OCI-LY3 (cell line): ENCODE measurements at regions not wholly inside any gene's neighbourhood (a gene's known extent, or its start where the extent isn't known, plus 50 kb on each side); places are given as distances from the start of the nearest gene placed in this dataset.
"Not testable (repeated sequence)": the region's sequence is repeated elsewhere in the genome, so short reads cannot be mapped to it uniquely, and the experiment has no call there.

Experiments used
- H2AFZ ChIP-seq: fragments of 200-600, 300-600 bp; shearing (Covaris generic); 2 replicates; pipeline ENCODE4 v1.6.0; 2014; ENCODE audit warnings: antibody characterized with exemption, low read depth, low read length
- H3K27ac ChIP-seq: fragments of 200-600, 300-600 bp; sonication (generic); 2 replicates; pipeline ENCODE4 v1.5.1; 2014; ENCODE audit warnings: mild to moderate bottlenecking, low read length, moderate library complexity, mixed read lengths
- H3K27me3 ChIP-seq: fragments of 200-600, 300-600 bp; sonication (generic); 2 replicates; pipeline ENCODE4 v1.6.1; 2014; ENCODE audit warnings: low read depth, low read length, mixed read lengths
- H3K36me3 ChIP-seq: fragments of 200-600, 300-600 bp; sonication (generic); replicated peaks from 2 replicates; pipeline ENCODE3; 2014; ENCODE audit warnings: low read depth, low read length, mixed read lengths
- H3K4me1 ChIP-seq: fragments of 300-600, 200-600 bp; sonication (generic); 2 replicates; pipeline ENCODE4 v1.6.1; 2014; ENCODE audit warnings: low read length, mixed read lengths
- H3K4me2 ChIP-seq: fragments of 200-600, 300-600 bp; sonication (generic); 2 replicates; pipeline ENCODE4 v1.6.1; 2014; ENCODE audit warnings: low read length, mixed read lengths
- H3K4me3 ChIP-seq: fragments of 300-600, 200-600 bp; sonication (generic); 2 replicates; pipeline ENCODE4 v1.5.1; 2014; ENCODE audit warnings: antibody characterized with exemption, mild to moderate bottlenecking, low read length, moderate library complexity
- H3K79me2 ChIP-seq: fragments of 300-600, 200-600 bp; shearing (Covaris generic); 2 replicates; pipeline ENCODE4 v1.6.1; 2014; ENCODE audit warnings: mild to moderate bottlenecking, low read length, mixed read lengths
- H3K9ac ChIP-seq: fragments of 300-600, 200-600 bp; shearing (Covaris generic); 2 replicates; pipeline ENCODE4 v1.6.0; 2014; ENCODE audit warnings: mild to moderate bottlenecking, low read length, moderate library complexity
- H3K9me3 ChIP-seq: fragments of 200-600, 300-600 bp; shearing (Covaris generic); 2 replicates; pipeline ENCODE4 v1.6.1; 2014; ENCODE audit warnings: low read length, mixed read lengths; ENCODE audit not compliant: insufficient read depth
- H4K20me1 ChIP-seq: fragments of 200-600, 300-600 bp; sonication (generic); 2 replicates; pipeline ENCODE4 v1.6.1; 2016; ENCODE audit warnings: low read length, mixed read lengths; ENCODE audit not compliant: insufficient read depth
- EZH2phosphoT487 ChIP-seq: fragments of 200-600 bp; shearing (Covaris generic); IDR thresholded peaks from 2 replicates; pipeline ENCODE4 v1.6.1; 2018; ENCODE audit warnings: antibody characterized with exemption, mixed run types, low read depth
- TF ChIP-seq, protein P1 (sequence below): fragments of 200-600, 300-600 bp; sonication (generic); IDR thresholded peaks from 2 replicates; pipeline ENCODE4 v1.5.1; 2014; ENCODE audit warnings: antibody characterized with exemption, low read length, low read depth

DNA sequence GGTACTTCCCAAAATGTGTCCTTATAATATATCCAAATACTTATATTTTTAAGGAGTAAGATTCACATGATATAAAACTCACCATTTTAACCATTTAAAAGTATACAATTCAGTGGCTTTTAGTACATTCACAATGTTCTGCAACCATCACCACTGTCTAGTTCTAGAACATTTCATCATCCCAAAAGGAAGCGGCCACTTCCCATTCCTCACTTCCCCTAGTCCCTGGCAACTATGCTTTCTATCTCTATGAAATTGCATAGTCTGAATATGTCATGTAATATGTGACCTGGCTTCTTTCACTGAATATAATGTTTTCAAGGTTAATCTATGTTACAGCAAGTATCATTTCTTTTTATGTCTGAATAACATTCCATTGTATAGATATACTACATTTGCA lies 615.1 kb upstream of the SGCD start:
- H3K4me2 ChIP-seq, result no peak overlapping the region
- no peaks in the 10 kb centered on the region for H3K27me3 ChIP-seq
- H2AFZ ChIP-seq, result no peak overlapping the region

DNA sequence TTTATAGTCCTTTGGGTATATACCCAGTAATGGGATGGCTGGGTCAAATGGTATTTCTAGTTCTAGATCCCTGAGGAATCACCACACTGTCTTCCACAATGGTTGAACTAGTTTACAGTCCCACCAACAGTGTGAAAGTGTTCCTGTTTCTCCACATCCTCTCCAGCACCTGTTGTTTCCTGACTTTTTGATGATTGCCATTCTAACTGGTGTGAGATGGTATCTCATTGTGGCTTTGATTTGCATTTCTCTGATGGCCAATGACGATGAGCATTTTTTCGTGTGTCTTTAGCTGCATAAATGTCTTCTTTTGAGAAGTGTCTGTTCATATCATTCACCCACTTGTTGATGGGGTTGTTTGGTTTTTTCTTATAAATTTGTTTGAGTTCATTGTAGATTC lies 612.5 kb upstream of the SGCD start:
- H3K4me2 ChIP-seq, H3K36me3 ChIP-seq, H3K9me3 ChIP-seq, H3K79me2 ChIP-seq, H3K9ac ChIP-seq, H2AFZ ChIP-seq, H3K4me1 ChIP-seq, H4K20me1 ChIP-seq, H3K4me3 ChIP-seq, H3K27ac ChIP-seq, H3K27me3 ChIP-seq: not testable (repeated sequence)

More for the DNA sequence above, 615.1 kb upstream of the SGCD start:
- Histone ChIP-seq H3K9ac (no peak overlapping the region), H3K9me3 (no peaks in the 10 kb centered on the region), H3K4me1 (no peaks in the 10 kb centered on the region), H3K4me3 (no peak overlapping the region), H3K36me3 (no peaks in the 10 kb centered on the region), H3K79me2 (no peaks in the 10 kb centered on the region), H4K20me1 (no peaks in the 10 kb centered on the region), H3K27ac (no peak overlapping the region)
- TF ChIP-seq, protein P1, sequence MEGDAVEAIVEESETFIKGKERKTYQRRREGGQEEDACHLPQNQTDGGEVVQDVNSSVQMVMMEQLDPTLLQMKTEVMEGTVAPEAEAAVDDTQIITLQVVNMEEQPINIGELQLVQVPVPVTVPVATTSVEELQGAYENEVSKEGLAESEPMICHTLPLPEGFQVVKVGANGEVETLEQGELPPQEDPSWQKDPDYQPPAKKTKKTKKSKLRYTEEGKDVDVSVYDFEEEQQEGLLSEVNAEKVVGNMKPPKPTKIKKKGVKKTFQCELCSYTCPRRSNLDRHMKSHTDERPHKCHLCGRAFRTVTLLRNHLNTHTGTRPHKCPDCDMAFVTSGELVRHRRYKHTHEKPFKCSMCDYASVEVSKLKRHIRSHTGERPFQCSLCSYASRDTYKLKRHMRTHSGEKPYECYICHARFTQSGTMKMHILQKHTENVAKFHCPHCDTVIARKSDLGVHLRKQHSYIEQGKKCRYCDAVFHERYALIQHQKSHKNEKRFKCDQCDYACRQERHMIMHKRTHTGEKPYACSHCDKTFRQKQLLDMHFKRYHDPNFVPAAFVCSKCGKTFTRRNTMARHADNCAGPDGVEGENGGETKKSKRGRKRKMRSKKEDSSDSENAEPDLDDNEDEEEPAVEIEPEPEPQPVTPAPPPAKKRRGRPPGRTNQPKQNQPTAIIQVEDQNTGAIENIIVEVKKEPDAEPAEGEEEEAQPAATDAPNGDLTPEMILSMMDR, result no peak

DNA sequence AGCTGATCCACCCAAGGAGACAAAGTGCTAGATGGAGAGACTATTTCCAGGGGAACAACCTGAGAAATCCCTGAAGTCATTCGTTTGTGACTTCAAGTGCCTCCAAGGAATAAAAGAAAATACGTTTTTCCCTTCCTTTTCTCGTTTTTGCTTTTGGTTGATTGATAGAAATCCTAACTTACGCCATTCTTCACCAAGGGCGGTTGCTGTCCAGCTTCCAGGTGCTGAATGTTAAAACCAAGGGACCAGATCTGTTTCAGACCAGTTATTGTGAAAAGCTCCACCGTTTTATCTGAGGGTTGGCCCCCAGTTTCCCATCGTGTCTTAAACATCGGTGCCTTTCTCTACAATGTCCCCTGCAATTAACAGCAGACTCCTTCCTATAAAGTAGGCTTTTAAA lies 600.7 kb upstream of the SGCD start:
- H3K27me3 ChIP-seq, result no peaks in the 10 kb centered on the region
- no peak overlapping the region for H2AFZ ChIP-seq
- H4K20me1 ChIP-seq, result no peaks in the 10 kb centered on the region
- H3K79me2 ChIP-seq, result no peaks in the 10 kb centered on the region
- H3K4me1 ChIP-seq, result no peaks in the 10 kb centered on the region
- H3K27ac ChIP-seq, result no peak overlapping the region
- no peak overlapping the region for H3K4me2 ChIP-seq
- H3K4me3 ChIP-seq, result no peak overlapping the region
- H3K9ac ChIP-seq, result no peak overlapping the region
- H3K9me3 ChIP-seq, result no peaks in the 10 kb centered on the region
- H3K36me3 ChIP-seq, result no peaks in the 10 kb centered on the region
- TF ChIP-seq, protein P1, result no peak
- no peak for TF ChIP-seq EZH2phosphoT487

DNA sequence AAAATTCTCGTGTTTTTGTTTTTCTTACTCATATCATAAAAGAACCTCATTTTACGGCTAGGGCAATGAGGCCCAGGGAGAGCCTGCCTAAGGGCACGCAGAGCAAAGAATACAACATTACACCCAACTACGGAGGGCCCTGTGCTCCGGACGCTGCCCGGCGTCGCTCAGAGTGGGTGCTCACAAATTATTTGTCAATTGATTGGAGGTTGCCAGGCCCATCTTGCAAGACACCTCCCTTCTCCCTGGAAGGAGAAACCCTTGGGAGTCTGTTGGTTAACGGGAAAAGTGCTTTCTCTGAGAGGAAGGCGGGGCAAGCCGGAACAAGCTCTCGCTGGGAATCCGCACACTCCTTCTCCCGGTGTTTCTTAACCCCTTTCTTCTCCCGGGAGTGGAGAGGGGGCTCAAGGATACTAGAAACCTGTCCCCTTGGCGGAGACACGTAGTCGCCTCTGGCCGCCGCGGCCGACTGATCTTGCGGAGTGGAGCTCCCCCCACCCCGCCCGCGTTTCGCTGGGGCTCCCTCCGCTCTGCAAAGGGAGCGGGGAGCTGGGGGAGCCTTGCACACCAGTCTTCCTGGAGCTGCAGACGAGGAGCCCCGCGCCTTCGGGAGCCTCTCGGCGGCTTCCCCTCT lies 599.3 kb upstream of the SGCD start:
- Histone ChIP-seq H2AFZ (no peak overlapping the region), H3K79me2 (no peaks in the 10 kb centered on the region), H4K20me1 (no peaks in the 10 kb centered on the region), H3K9me3 (no peaks in the 10 kb centered on the region), H3K4me2 (no peak overlapping the region), H3K4me3 (no peak overlapping the region), H3K36me3 (no peaks in the 10 kb centered on the region), H3K9ac (no peak overlapping the region), H3K4me1 (no peaks in the 10 kb centered on the region), H3K27me3 (no peaks in the 10 kb centered on the region), H3K27ac (no peak overlapping the region)
- TF ChIP-seq, protein P1, result no peak
- no peak for TF ChIP-seq EZH2phosphoT487
